ENCODE measurements at regions not wholly inside any gene's neighbourhood (a gene's known extent, or its start where the extent isn't known, plus 50 kb on each side); places are given as distances from the start of the nearest gene placed in this dataset.

GRCh38 chr7:110557-111232 lies 81.7 kb upstream of the FAM20C start:
- no peaks in the 10 kb centered on the region for H3K27me3 ChIP-seq (replicated peaks; ENCODE audit: insufficient read depth, low read depth, low read length, poor library complexity)
- no peak overlapping the region for H3K4me3 ChIP-seq (ENCODE audit: low read depth, low read length, poor library complexity, severe bottlenecking)
- no TSS peak for BruUV-seq (replicated peaks)
- no peak overlapping the region for H3K27ac ChIP-seq (ENCODE audit: low read depth, low read length, poor library complexity, severe bottlenecking)
- ChIA-PET CTCF (no interaction called here), POLR2A (ENCODE audit: low non-redundant PET) (no interaction called here)
- intact Hi-C loops (cut with micrococcal nuclease; ENCODE audit: unreplicated experiment), result no loop called here
- no peak for DNase-seq (ENCODE audit: low spot score)
- TF ChIP-seq CTCF (conservative IDR thresholded peaks at IDR 0.05; ENCODE audit: low read depth, low read length) (no peak), EZH2 (IDR thresholded peaks at IDR 0.05; ENCODE audit: borderline replicate concordance, low read depth, low read length, poor library complexity, severe bottlenecking) (no peak)
- H3K4me1 ChIP-seq (ENCODE audit: insufficient read depth, low read length, poor library complexity, severe bottlenecking), result no peaks in the 10 kb centered on the region
- no peaks in the 10 kb centered on the region for H3K36me3 ChIP-seq (ENCODE audit: insufficient read depth, low read length, poor library complexity, severe bottlenecking)
- peaks cover 11% of the 10 kb centered on the region for H3K9me3 ChIP-seq (ENCODE audit: low read depth, low read length, poor library complexity, severe bottlenecking)

- intact Hi-C loops (cut with micrococcal nuclease; ENCODE audit: unreplicated experiment), result no loop called here
- H3K36me3 ChIP-seq (ENCODE audit: insufficient read depth, low read length, poor library complexity, severe bottlenecking), result no peaks in the 10 kb centered on the region
- BruUV-seq (replicated peaks), result no TSS peak
- H3K27me3 ChIP-seq (replicated peaks; ENCODE audit: insufficient read depth, low read depth, low read length, poor library complexity), result no peaks in the 10 kb centered on the region
- ChIA-PET CTCF (no interaction called here), POLR2A (ENCODE audit: low non-redundant PET) (no interaction called here)
- no peak for DNase-seq (ENCODE audit: low spot score)
- no peak overlapping the region for H3K4me3 ChIP-seq (ENCODE audit: low read depth, low read length, poor library complexity, severe bottlenecking)
- peaks cover 11% of the 10 kb centered on the region for H3K9me3 ChIP-seq (ENCODE audit: low read depth, low read length, poor library complexity, severe bottlenecking)
- no peak for TF ChIP-seq EZH2 (IDR thresholded peaks at IDR 0.05; ENCODE audit: borderline replicate concordance, low read depth, low read length, poor library complexity, severe bottlenecking)
- no peak for TF ChIP-seq CTCF (conservative IDR thresholded peaks at IDR 0.05; ENCODE audit: low read depth, low read length)
- no peak overlapping the region for H3K27ac ChIP-seq (ENCODE audit: low read depth, low read length, poor library complexity, severe bottlenecking)
- no peaks in the 10 kb centered on the region for H3K4me1 ChIP-seq (ENCODE audit: insufficient read depth, low read length, poor library complexity, severe bottlenecking)
Observed at GRCh38 chr7:111591-111990, 80.8 kb upstream of the FAM20C start.

GRCh38 chr7:112881-113280 lies 79.5 kb upstream of the FAM20C start:
- Histone ChIP-seq H3K4me1 (ENCODE audit: insufficient read depth, low read length, poor library complexity, severe bottlenecking) (no peaks in the 10 kb centered on the region), H3K36me3 (ENCODE audit: insufficient read depth, low read length, poor library complexity, severe bottlenecking) (no peaks in the 10 kb centered on the region), H3K4me3 (ENCODE audit: low read depth, low read length, poor library complexity, severe bottlenecking) (no peak overlapping the region), H3K9me3 (ENCODE audit: low read depth, low read length, poor library complexity, severe bottlenecking) (peaks cover 11% of the 10 kb centered on the region), H3K27ac (ENCODE audit: low read depth, low read length, poor library complexity, severe bottlenecking) (no peak overlapping the region), H3K27me3 (replicated peaks; ENCODE audit: insufficient read depth, low read depth, low read length, poor library complexity) (no peaks in the 10 kb centered on the region)
- DNase-seq (ENCODE audit: low spot score), result no peak
- intact Hi-C loops (cut with micrococcal nuclease; ENCODE audit: unreplicated experiment), result no loop called here
- ChIA-PET CTCF (no interaction called here), POLR2A (ENCODE audit: low non-redundant PET) (no interaction called here)
- TF ChIP-seq CTCF (conservative IDR thresholded peaks at IDR 0.05; ENCODE audit: low read depth, low read length) (no peak), EZH2 (IDR thresholded peaks at IDR 0.05; ENCODE audit: borderline replicate concordance, low read depth, low read length, poor library complexity, severe bottlenecking) (no peak)
- no TSS peak for BruUV-seq (replicated peaks)

Measured in A673 (cell line).